MM.1S (cell line): ENCODE measurements at regions not wholly inside any gene's neighbourhood (a gene's known extent, or its start where the extent isn't known, plus 50 kb on each side); places are given as distances from the start of the nearest gene placed in this dataset.

Experiments
- DNase-seq: peaks from one replicate; pipeline ENCODE4 v3.0.0-alpha.2; 2015
- H2AFZ ChIP-seq: fragments of 300-600 bp; sonication (generic); 2 replicates; pipeline ENCODE4 v1.6.0; 2016; ENCODE audit warnings: antibody characterized with exemption, low read length
- H3F3A ChIP-seq: fragments of 300-600 bp; sonication (generic); 2 replicates; pipeline ENCODE4 v1.6.1; 2016; ENCODE audit warnings: mild to moderate bottlenecking, antibody characterized with exemption, low read length, moderate library complexity, mixed read lengths; ENCODE audit not compliant: insufficient read depth
- H3K27ac ChIP-seq: fragments of 300-600 bp; sonication (generic); 2 replicates; pipeline ENCODE4 v1.5.1; 2016; ENCODE audit warnings: mild to moderate bottlenecking, low read length
- H3K27me3 ChIP-seq: fragments of 300-600 bp; sonication (generic); replicated peaks from 2 replicates; pipeline ENCODE4 v1.6.0; 2016; ENCODE audit warnings: low read length; ENCODE audit not compliant: insufficient read depth
- H3K36me3 ChIP-seq: fragments of 300-600 bp; sonication (generic); replicated peaks from 2 replicates; pipeline ENCODE4 v1.6.1; 2016; ENCODE audit warnings: mild to moderate bottlenecking, low read length, mixed read lengths; ENCODE audit not compliant: insufficient read depth
- H3K4me1 ChIP-seq: fragments of 300-600 bp; sonication (generic); 2 replicates; pipeline ENCODE4 v1.6.1; 2016; ENCODE audit warnings: low read length, mixed read lengths
- H3K4me2 ChIP-seq: fragments of 300-600 bp; sonication (generic); 2 replicates; pipeline ENCODE4 v1.6.0; 2016; ENCODE audit warnings: low read depth, low read length
- H3K4me3 ChIP-seq: fragments of 300-600 bp; sonication (generic); 2 replicates; pipeline ENCODE4 v1.5.1; 2016; ENCODE audit warnings: low read length, mixed read lengths
- H3K79me2 ChIP-seq: fragments of 300-600 bp; sonication (generic); 2 replicates; pipeline ENCODE4 v1.6.1; 2016; ENCODE audit warnings: mixed run types, low read length, mixed read lengths
- H3K9ac ChIP-seq: fragments of 300-600 bp; sonication (generic); 2 replicates; pipeline ENCODE4 v1.6.1; 2016; ENCODE audit warnings: low read length, mixed read lengths
- H3K9me2 ChIP-seq: fragments of 300-600 bp; sonication (generic); replicated peaks from 2 replicates; pipeline ENCODE4 v1.6.1; 2016; ENCODE audit warnings: mild to moderate bottlenecking, low read length, mixed read lengths; ENCODE audit not compliant: insufficient read depth
- H3K9me3 ChIP-seq: fragments of 300-600 bp; sonication (generic); replicated peaks from 2 replicates; pipeline ENCODE4 v1.6.1; 2016; ENCODE audit warnings: mild to moderate bottlenecking, low read length, mixed read lengths; ENCODE audit not compliant: insufficient read depth
- H4K20me1 ChIP-seq: fragments of 300-600 bp; sonication (generic); 2 replicates; pipeline ENCODE4 v1.6.1; 2016; ENCODE audit warnings: mild to moderate bottlenecking, low read length, moderate library complexity, mixed read lengths; ENCODE audit not compliant: insufficient read depth
- EZH2 ChIP-seq: fragments of 300-600 bp; sonication (generic); optimal IDR thresholded peaks from 2 replicates; pipeline ENCODE3; 2017; ENCODE audit warnings: low read depth, mild to moderate bottlenecking, antibody characterized with exemption, low read length, mixed read lengths
- EZH2phosphoT487 ChIP-seq: fragments of 300-600 bp; sonication (generic); IDR thresholded peaks from 2 replicates; pipeline ENCODE4 v1.6.1; 2018; ENCODE audit warnings: antibody characterized with exemption, low read length
- TF ChIP-seq, protein P1 (sequence below): fragments of 300-600 bp; sonication (generic); IDR thresholded peaks from 2 replicates; pipeline ENCODE4 v1.5.1; 2016; ENCODE audit warnings: antibody characterized with exemption, low read length, mixed read lengths

DNA sequence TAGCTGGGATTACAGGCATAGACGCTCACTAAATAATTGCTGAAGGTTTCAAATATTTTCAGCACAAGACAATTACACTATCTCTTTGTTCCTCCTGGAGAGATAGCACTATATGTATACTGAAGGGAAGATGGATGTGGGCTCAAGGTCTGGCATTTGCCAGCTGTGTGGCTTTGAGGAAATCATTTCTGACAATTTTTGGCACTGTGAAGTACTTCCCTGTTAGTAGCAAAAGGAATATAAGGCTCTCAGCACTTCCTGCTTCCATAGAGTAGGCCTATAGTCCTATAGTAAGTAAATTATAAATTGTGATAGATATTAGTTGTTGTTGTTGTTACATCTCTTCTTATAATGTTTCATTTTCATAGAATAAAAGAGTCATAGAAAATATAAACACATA, 271.1 kb downstream of the SAMD5 start:
- Histone ChIP-seq H3K9ac (no peak overlapping the region), H4K20me1 (no peaks in the 10 kb centered on the region), H3K79me2 (no peaks in the 10 kb centered on the region), H3K27ac (no peak overlapping the region), H2AFZ (no peak overlapping the region), H3K9me2 (no peaks in the 10 kb centered on the region), H3K4me3 (no peak overlapping the region), H3F3A (no peaks in the 10 kb centered on the region), H3K27me3 (no peaks in the 10 kb centered on the region), H3K4me2 (no peak overlapping the region), H3K36me3 (no peaks in the 10 kb centered on the region), H3K4me1 (no peaks in the 10 kb centered on the region), H3K9me3 (no peaks in the 10 kb centered on the region)
- TF ChIP-seq EZH2phosphoT487 (no peak), EZH2 (no peak)
- TF ChIP-seq, protein P1, sequence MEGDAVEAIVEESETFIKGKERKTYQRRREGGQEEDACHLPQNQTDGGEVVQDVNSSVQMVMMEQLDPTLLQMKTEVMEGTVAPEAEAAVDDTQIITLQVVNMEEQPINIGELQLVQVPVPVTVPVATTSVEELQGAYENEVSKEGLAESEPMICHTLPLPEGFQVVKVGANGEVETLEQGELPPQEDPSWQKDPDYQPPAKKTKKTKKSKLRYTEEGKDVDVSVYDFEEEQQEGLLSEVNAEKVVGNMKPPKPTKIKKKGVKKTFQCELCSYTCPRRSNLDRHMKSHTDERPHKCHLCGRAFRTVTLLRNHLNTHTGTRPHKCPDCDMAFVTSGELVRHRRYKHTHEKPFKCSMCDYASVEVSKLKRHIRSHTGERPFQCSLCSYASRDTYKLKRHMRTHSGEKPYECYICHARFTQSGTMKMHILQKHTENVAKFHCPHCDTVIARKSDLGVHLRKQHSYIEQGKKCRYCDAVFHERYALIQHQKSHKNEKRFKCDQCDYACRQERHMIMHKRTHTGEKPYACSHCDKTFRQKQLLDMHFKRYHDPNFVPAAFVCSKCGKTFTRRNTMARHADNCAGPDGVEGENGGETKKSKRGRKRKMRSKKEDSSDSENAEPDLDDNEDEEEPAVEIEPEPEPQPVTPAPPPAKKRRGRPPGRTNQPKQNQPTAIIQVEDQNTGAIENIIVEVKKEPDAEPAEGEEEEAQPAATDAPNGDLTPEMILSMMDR = no peak
- DNase-seq = no peak

- Histone ChIP-seq H3K27me3 (no peaks in the 10 kb centered on the region), H3K79me2 (no peaks in the 10 kb centered on the region), H3K27ac (no peak overlapping the region), H3K4me1 (no peaks in the 10 kb centered on the region), H3K36me3 (no peaks in the 10 kb centered on the region), H3F3A (no peaks in the 10 kb centered on the region), H2AFZ (no peak overlapping the region), H3K4me2 (no peak overlapping the region), H3K4me3 (no peak overlapping the region), H3K9me3 (no peaks in the 10 kb centered on the region), H3K9me2 (no peaks in the 10 kb centered on the region), H3K9ac (no peak overlapping the region), H4K20me1 (no peaks in the 10 kb centered on the region)
- DNase-seq = no peak
- TF ChIP-seq EZH2phosphoT487 (no peak), EZH2 (no peak)
- TF ChIP-seq, protein P1 = no peak
Measured at GRCh38 chr6:147782302-147782701, 273.8 kb downstream of the SAMD5 start.

DNA sequence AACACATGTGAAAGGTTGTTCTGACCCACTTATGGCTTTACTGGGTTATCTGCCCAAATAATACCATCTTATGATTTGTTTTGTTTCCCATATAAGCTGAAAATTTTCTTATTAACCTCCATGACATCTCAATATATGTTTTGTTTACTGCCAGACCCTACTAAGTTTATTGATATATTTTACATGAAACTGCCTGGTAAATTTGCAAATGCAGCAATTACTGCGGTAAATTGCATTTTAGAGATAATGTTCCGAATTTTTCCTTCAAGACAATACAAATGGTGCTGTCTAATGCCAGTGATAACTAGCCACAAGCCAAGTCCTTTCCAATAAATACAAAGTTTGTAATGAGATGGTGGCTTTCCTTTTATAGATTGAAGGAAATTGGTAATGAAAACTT, 275.9 kb downstream of the SAMD5 start:
- H3K9me3 ChIP-seq = no peaks in the 10 kb centered on the region
- H4K20me1 ChIP-seq = no peaks in the 10 kb centered on the region
- H3K27me3 ChIP-seq = no peaks in the 10 kb centered on the region
- H2AFZ ChIP-seq = no peak overlapping the region
- H3K4me1 ChIP-seq = no peaks in the 10 kb centered on the region
- no peaks in the 10 kb centered on the region for H3K36me3 ChIP-seq
- H3K9me2 ChIP-seq = no peaks in the 10 kb centered on the region
- H3F3A ChIP-seq = no peaks in the 10 kb centered on the region
- H3K4me3 ChIP-seq = no peak overlapping the region
- H3K79me2 ChIP-seq = no peaks in the 10 kb centered on the region
- H3K4me2 ChIP-seq = no peak overlapping the region
- H3K9ac ChIP-seq = no peak overlapping the region
- DNase-seq = no peak
- no peak for TF ChIP-seq EZH2phosphoT487
- TF ChIP-seq EZH2 = no peak
- TF ChIP-seq, protein P1 = no peak
- no peak overlapping the region for H3K27ac ChIP-seq

DNA sequence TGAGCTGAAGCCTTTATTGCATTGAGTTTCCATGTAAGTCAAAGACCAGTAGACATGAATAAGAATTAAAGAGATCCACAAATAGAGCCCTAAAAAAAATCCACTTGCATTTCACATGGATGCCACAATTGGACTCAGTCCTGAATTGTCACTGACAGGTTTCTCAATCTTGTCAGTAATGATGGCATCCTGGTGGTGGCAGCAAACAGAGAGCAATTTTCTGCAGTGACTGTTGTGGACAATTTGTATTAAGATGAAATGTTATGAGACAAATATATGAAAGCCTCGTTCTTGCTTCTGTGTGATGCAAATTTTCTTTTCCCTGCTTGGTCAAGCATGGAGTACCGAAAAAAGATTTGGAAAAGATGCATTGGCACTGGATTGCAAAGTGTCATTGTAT, 278.9 kb downstream of the SAMD5 start:
- TF ChIP-seq, protein P1 = no peak
- TF ChIP-seq EZH2phosphoT487 (no peak), EZH2 (no peak)
- H3K4me1 ChIP-seq = no peaks in the 10 kb centered on the region
- H3K79me2 ChIP-seq = no peaks in the 10 kb centered on the region
- H3K9me2 ChIP-seq = no peaks in the 10 kb centered on the region
- H3K9me3 ChIP-seq = no peaks in the 10 kb centered on the region
- no peak overlapping the region for H3K9ac ChIP-seq
- H3K36me3 ChIP-seq = no peaks in the 10 kb centered on the region
- H3K4me3 ChIP-seq = no peak overlapping the region
- no peaks in the 10 kb centered on the region for H4K20me1 ChIP-seq
- H3K27ac ChIP-seq = no peak overlapping the region
- no peak overlapping the region for H2AFZ ChIP-seq
- no peaks in the 10 kb centered on the region for H3F3A ChIP-seq
- no peak overlapping the region for H3K4me2 ChIP-seq
- H3K27me3 ChIP-seq = no peaks in the 10 kb centered on the region
- no peak for DNase-seq
